Neural cell (in vitro differentiated cells): ENCODE measurements at regions not wholly inside any gene's neighbourhood (a gene's known extent, or its start where the extent isn't known, plus 50 kb on each side); places are given as distances from the start of the nearest gene placed in this dataset.

Source experiments
- H2AFZ ChIP-seq: fragments of 200-600, 300-800 bp; sonication (generic), shearing (Covaris generic); 2 replicates; pipeline ENCODE4 v1.6.0; 2014; ENCODE audit warnings: low read depth, mild to moderate bottlenecking, antibody characterized with exemption, low read length, moderate library complexity
- H3F3A ChIP-seq: fragments of 200-600 bp; shearing (Covaris generic); 2 replicates; pipeline ENCODE4 v1.6.1; 2016; ENCODE audit warnings: mild to moderate bottlenecking, moderate library complexity, mixed read lengths, antibody characterized with exemption, low read length; ENCODE audit not compliant: insufficient read depth, poor library complexity, severe bottlenecking
- H3K27ac ChIP-seq: fragments of 200-600, 300-800 bp; sonication (generic), shearing (Covaris generic); 2 replicates; pipeline ENCODE4 v1.5.1; 2014; ENCODE audit warnings: mild to moderate bottlenecking, low read length, moderate library complexity
- H3K27me3 ChIP-seq: fragments of 300-800, 200-600 bp; sonication (generic), shearing (Covaris generic); 2 replicates; pipeline ENCODE4 v1.6.0; 2014; ENCODE audit warnings: mild to moderate bottlenecking, low read depth, low read length, moderate library complexity; ENCODE audit not compliant: insufficient read depth
- H3K36me3 ChIP-seq: fragments of 300-800, 200-600 bp; sonication (generic), shearing (Covaris generic); 2 replicates; pipeline ENCODE4 v1.5.1; 2014; ENCODE audit warnings: mild to moderate bottlenecking, antibody characterized with exemption, low read length, moderate library complexity; ENCODE audit not compliant: insufficient read depth
- H3K4me2 ChIP-seq: fragments of 300-800, 200-600 bp; sonication (generic), shearing (Covaris generic); 2 replicates; pipeline ENCODE4 v1.6.0; 2014; ENCODE audit warnings: mild to moderate bottlenecking, low read length
- H3K4me3 ChIP-seq: fragments of 300-800, 200-600 bp; sonication (generic), shearing (Covaris generic); 2 replicates; pipeline ENCODE4 v1.5.1; 2014; ENCODE audit warnings: mild to moderate bottlenecking, low read length, moderate library complexity
- H3K79me2 ChIP-seq: fragments of 200-600 bp; shearing (Covaris generic); replicated peaks from 2 replicates; pipeline ENCODE4 v1.6.0; 2014; ENCODE audit warnings: mild to moderate bottlenecking, low read length, moderate library complexity; ENCODE audit not compliant: insufficient read depth
- H3K9ac ChIP-seq: fragments of 300-800, 200-600 bp; sonication (generic), shearing (Covaris generic); 2 replicates; pipeline ENCODE4 v1.6.1; 2016; ENCODE audit warnings: mild to moderate bottlenecking, low read length, mixed read lengths
- H3K9me2 ChIP-seq: fragments of 200-600 bp; shearing (Covaris generic); 2 replicates; pipeline ENCODE4 v1.6.1; 2016; ENCODE audit warnings: mild to moderate bottlenecking, low read length, mixed read lengths; ENCODE audit not compliant: insufficient read depth
- H3K9me3 ChIP-seq: fragments of 200-600, 300-800 bp; sonication (generic), shearing (Covaris generic); 2 replicates; pipeline ENCODE4 v1.6.1; 2016; ENCODE audit warnings: mild to moderate bottlenecking, mixed run types, low read length, moderate library complexity, mixed read lengths
- H4K20me1 ChIP-seq: fragments of 200-600 bp; shearing (Covaris generic); 2 replicates; pipeline ENCODE4 v1.6.1; 2016; ENCODE audit warnings: mild to moderate bottlenecking, mixed run types; ENCODE audit not compliant: insufficient read depth
- EP300 ChIP-seq: fragments of 450-650 bp; conservative IDR thresholded peaks from 2 replicates; pipeline ENCODE4 v1.6.1; 2014; ENCODE audit warnings: antibody characterized with exemption, mild to moderate bottlenecking, moderate library complexity; ENCODE audit not compliant: poor library complexity, severe bottlenecking
- EZH2 ChIP-seq: fragments of 200-600, 300-800 bp; shearing (Covaris generic), sonication (generic); IDR thresholded peaks from 2 replicates; pipeline ENCODE4 v1.6.1; 2014; ENCODE audit warnings: antibody characterized with exemption, low read length, borderline replicate concordance, mild to moderate bottlenecking; ENCODE audit not compliant: insufficient read depth, poor library complexity, severe bottlenecking
- MXI1 ChIP-seq: fragments of 450-650 bp; conservative IDR thresholded peaks from 2 replicates; pipeline ENCODE4 v1.6.1; 2014; ENCODE audit warnings: antibody characterized with exemption, mild to moderate bottlenecking; ENCODE audit not compliant: poor library complexity, severe bottlenecking
- POLR2AphosphoS5 ChIP-seq: IDR thresholded peaks from 2 replicates; pipeline ENCODE4 v1.6.1; 2012
- RAD21 ChIP-seq: fragments of 450-650 bp; conservative IDR thresholded peaks from 2 replicates; pipeline ENCODE4 v1.6.1; 2014; ENCODE audit warnings: antibody characterized with exemption, mild to moderate bottlenecking, moderate library complexity
- SMC3 ChIP-seq: fragments of 450-650 bp; conservative IDR thresholded peaks from 2 replicates; pipeline ENCODE4 v1.6.1; 2014; ENCODE audit warnings: antibody characterized with exemption, mild to moderate bottlenecking, moderate library complexity; ENCODE audit not compliant: poor library complexity
- TAF1 ChIP-seq: IDR thresholded peaks from 2 replicates; pipeline ENCODE4 v1.6.1; 2012; ENCODE audit warnings: low read depth
- TF ChIP-seq, protein P1 (sequence below): fragments of 450-650 bp; IDR thresholded peaks from 2 replicates; pipeline ENCODE4 v1.5.1; 2014; ENCODE audit warnings: antibody characterized with exemption, mild to moderate bottlenecking, moderate library complexity; ENCODE audit not compliant: poor library complexity, severe bottlenecking
- TF ChIP-seq, protein P2 (sequence below): IDR thresholded peaks from 2 replicates; pipeline ENCODE4 v1.6.1; 2012; ENCODE audit warnings: borderline replicate concordance

DNA sequence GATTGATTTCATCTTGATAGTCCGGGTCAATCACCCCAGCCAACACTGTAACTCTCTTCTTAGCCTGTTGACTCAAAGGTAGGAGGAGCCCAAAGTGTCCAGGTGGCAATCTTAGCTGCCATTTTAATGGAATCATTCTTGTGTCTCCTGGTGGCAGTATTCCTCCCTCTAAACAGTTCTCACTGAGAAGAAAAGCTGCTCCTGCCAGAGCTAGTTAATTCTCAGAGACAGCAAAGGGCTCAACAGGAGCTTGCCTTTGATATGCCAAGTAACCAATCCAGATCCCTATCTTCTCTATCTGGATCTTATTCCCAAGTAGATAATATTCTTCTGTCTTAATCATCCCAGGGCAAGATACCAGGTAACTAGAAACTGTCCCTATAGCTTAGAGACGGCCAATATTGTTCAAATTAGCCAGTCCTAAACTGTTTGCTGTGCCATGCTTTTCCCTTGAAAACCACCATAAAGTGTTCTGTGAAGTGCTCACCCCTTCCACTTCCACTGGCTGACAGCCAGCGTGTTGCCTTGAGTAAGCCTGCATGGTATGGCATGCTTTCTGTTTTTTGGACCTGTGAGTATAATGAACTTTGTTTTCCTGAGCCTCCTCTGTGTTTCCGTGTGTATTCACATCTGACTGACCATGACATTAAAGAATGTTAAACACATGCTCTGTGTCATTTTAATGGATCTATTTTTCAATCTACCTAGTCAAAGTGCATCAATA is 463.7 kb upstream of the SLITRK5 start:
- H3K9me2 ChIP-seq = no peaks in the 10 kb centered on the region
- H3K4me2 ChIP-seq = no peak overlapping the region
- no peaks in the 10 kb centered on the region for H3F3A ChIP-seq
- no peaks in the 10 kb centered on the region for H3K9me3 ChIP-seq
- H3K79me2 ChIP-seq = no peaks in the 10 kb centered on the region
- no peak overlapping the region for H3K4me3 ChIP-seq
- no peak overlapping the region for H3K27ac ChIP-seq
- no peaks in the 10 kb centered on the region for H4K20me1 ChIP-seq
- no peak overlapping the region for H3K9ac ChIP-seq
- no peaks in the 10 kb centered on the region for H3K27me3 ChIP-seq
- H3K36me3 ChIP-seq = no peaks in the 10 kb centered on the region
- TF ChIP-seq EZH2 (no peak), TAF1 (no peak), RAD21 (no peak)
- no peak overlapping the region for H2AFZ ChIP-seq

DNA sequence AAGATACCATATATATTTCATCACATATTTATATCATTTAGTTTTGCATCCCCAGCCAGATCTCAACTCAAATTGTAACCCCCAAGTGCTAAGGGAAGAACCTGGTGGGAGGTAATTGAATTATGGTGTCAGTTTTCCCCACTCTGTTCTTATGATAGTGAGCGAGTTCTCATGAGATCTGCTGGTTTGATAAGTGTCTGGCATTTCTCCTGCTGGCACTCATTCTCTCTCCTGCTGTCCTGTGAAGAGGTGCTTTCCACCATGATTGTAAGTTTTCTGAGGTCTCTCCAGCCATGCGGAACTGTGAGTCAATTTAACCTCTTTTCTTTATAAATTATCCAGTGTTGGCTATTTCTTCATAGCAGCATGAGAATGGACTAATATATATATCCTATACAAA is 462.5 kb upstream of the SLITRK5 start:
- H3K27ac ChIP-seq = no peak overlapping the region
- no peaks in the 10 kb centered on the region for H3K36me3 ChIP-seq
- no peaks in the 10 kb centered on the region for H3K9me2 ChIP-seq
- no peak overlapping the region for H3K4me3 ChIP-seq
- no peaks in the 10 kb centered on the region for H3K79me2 ChIP-seq
- no peak overlapping the region for H3K9ac ChIP-seq
- TF ChIP-seq SMC3 (no peak), TAF1 (no peak), POLR2AphosphoS5 (no peak), RAD21 (no peak), EP300 (no peak), MXI1 (no peak), EZH2 (no peak)
- TF ChIP-seq, protein P1, sequence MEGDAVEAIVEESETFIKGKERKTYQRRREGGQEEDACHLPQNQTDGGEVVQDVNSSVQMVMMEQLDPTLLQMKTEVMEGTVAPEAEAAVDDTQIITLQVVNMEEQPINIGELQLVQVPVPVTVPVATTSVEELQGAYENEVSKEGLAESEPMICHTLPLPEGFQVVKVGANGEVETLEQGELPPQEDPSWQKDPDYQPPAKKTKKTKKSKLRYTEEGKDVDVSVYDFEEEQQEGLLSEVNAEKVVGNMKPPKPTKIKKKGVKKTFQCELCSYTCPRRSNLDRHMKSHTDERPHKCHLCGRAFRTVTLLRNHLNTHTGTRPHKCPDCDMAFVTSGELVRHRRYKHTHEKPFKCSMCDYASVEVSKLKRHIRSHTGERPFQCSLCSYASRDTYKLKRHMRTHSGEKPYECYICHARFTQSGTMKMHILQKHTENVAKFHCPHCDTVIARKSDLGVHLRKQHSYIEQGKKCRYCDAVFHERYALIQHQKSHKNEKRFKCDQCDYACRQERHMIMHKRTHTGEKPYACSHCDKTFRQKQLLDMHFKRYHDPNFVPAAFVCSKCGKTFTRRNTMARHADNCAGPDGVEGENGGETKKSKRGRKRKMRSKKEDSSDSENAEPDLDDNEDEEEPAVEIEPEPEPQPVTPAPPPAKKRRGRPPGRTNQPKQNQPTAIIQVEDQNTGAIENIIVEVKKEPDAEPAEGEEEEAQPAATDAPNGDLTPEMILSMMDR = no peak
- TF ChIP-seq, protein P2, sequence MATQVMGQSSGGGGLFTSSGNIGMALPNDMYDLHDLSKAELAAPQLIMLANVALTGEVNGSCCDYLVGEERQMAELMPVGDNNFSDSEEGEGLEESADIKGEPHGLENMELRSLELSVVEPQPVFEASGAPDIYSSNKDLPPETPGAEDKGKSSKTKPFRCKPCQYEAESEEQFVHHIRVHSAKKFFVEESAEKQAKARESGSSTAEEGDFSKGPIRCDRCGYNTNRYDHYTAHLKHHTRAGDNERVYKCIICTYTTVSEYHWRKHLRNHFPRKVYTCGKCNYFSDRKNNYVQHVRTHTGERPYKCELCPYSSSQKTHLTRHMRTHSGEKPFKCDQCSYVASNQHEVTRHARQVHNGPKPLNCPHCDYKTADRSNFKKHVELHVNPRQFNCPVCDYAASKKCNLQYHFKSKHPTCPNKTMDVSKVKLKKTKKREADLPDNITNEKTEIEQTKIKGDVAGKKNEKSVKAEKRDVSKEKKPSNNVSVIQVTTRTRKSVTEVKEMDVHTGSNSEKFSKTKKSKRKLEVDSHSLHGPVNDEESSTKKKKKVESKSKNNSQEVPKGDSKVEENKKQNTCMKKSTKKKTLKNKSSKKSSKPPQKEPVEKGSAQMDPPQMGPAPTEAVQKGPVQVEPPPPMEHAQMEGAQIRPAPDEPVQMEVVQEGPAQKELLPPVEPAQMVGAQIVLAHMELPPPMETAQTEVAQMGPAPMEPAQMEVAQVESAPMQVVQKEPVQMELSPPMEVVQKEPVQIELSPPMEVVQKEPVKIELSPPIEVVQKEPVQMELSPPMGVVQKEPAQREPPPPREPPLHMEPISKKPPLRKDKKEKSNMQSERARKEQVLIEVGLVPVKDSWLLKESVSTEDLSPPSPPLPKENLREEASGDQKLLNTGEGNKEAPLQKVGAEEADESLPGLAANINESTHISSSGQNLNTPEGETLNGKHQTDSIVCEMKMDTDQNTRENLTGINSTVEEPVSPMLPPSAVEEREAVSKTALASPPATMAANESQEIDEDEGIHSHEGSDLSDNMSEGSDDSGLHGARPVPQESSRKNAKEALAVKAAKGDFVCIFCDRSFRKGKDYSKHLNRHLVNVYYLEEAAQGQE = no peak
- no peaks in the 10 kb centered on the region for H3F3A ChIP-seq
- no peaks in the 10 kb centered on the region for H3K27me3 ChIP-seq
- H3K4me2 ChIP-seq = no peak overlapping the region
- H4K20me1 ChIP-seq = no peaks in the 10 kb centered on the region
- H3K9me3 ChIP-seq = no peaks in the 10 kb centered on the region
- no peak overlapping the region for H2AFZ ChIP-seq
